ENCODE measurements at regions not wholly inside any gene's neighbourhood (a gene's known extent, or its start where the extent isn't known, plus 50 kb on each side); places are given as distances from the start of the nearest gene placed in this dataset.

GRCh38 chr12:24739106-24739779, 209.7 kb downstream of the BCAT1 start:
- Histone ChIP-seq H3K27ac (no peak overlapping the region), H3K4me1 (no peaks in the 10 kb centered on the region), H3K4me3 (no peak overlapping the region), H3K9me3 (no peaks in the 10 kb centered on the region), H3K4me2 (no peak overlapping the region)
- ChIA-PET CTCF (no interaction called here), POLR2A (no interaction called here)
- FAIRE-seq (no peak), DNase-seq (ENCODE audit: low read depth in 1 of 2, low spot score in 1 of 2) (no peak), ATAC-seq (no peak)
- no peak for TF ChIP-seq CTCF (IDR thresholded peaks at IDR 0.05)
- no peak for TF ChIP-seq CHD4 (IDR thresholded peaks at IDR 0.05; ENCODE audit: borderline replicate concordance)
- no peak for TF ChIP-seq KDM5A (IDR thresholded peaks at IDR 0.05)
- TF ChIP-seq RAD21 (conservative IDR thresholded peaks at IDR 0.05 in 1 of 2, IDR thresholded peaks at IDR 0.05 in 1 of 2): no peak
- WGBS (ENCODE audit: missing lambda C conversion rate): 13% methylated on average over 2 of the region's 2 CpGs

- Histone ChIP-seq H3K4me3 (no peak overlapping the region), H3K9me3 (no peaks in the 10 kb centered on the region), H3K4me2 (no peak overlapping the region), H3K4me1 (no peaks in the 10 kb centered on the region), H3K27ac (no peak overlapping the region)
- CTCF ChIA-PET: no interaction called here
- no peak for ATAC-seq
- POLR2A ChIA-PET: no interaction called here
- FAIRE-seq: no peak
- TF ChIP-seq ATOH8 (CRISPR knock-in tag; IDR thresholded peaks at IDR 0.05; ENCODE audit: low read depth): no peak
- no peak for TF ChIP-seq HEYL (CRISPR knock-in tag; IDR thresholded peaks at IDR 0.05)
- TF ChIP-seq CTCF (IDR thresholded peaks at IDR 0.05): no peak
- no peak for TF ChIP-seq E2F6 (IDR thresholded peaks at IDR 0.05; ENCODE audit: borderline replicate concordance, low read depth)
- no peak for TF ChIP-seq SMC3 (IDR thresholded peaks at IDR 0.05)
- no peak for TF ChIP-seq CBX8 (IDR thresholded peaks at IDR 0.05)
- no peak for TF ChIP-seq PHF8 (IDR thresholded peaks at IDR 0.05; ENCODE audit: borderline replicate concordance, low read depth)
- no peak for TF ChIP-seq MAZ (IDR thresholded peaks at IDR 0.05; ENCODE audit: borderline replicate concordance, low read depth, low read length)
- no peak for TF ChIP-seq TFCP2L1 (CRISPR knock-in tag; IDR thresholded peaks at IDR 0.05)
- no peak for TF ChIP-seq NFE2L2 (conservative IDR thresholded peaks at IDR 0.05; ENCODE audit: low read length)
- no peak for TF ChIP-seq SREBF2 (IDR thresholded peaks at IDR 0.05)
- TF ChIP-seq RAD21 (conservative IDR thresholded peaks at IDR 0.05 in 1 of 2, IDR thresholded peaks at IDR 0.05 in 1 of 2): no peak
- no peak for TF ChIP-seq REST (IDR thresholded peaks at IDR 0.05)
- TF ChIP-seq FOSL2 (IDR thresholded peaks at IDR 0.05): no peak
- no peak for TF ChIP-seq FOSL2 (CRISPR knock-in tag; IDR thresholded peaks at IDR 0.05)
- TF ChIP-seq ESRRA (IDR thresholded peaks at IDR 0.05; ENCODE audit: borderline replicate concordance, low read length): no peak
- no peak for TF ChIP-seq JUN (IDR thresholded peaks at IDR 0.05)
- TF ChIP-seq CHD2 (IDR thresholded peaks at IDR 0.05; ENCODE audit: low read length, partially characterized antibody): no peak
- no peak for TF ChIP-seq EP300 (IDR thresholded peaks at IDR 0.05)
- no peak for TF ChIP-seq MAFK (IDR thresholded peaks at IDR 0.05; ENCODE audit: partially characterized antibody)
- 32% methylated on average over 2 of the region's 2 CpGs for WGBS (ENCODE audit: missing lambda C conversion rate)
- DNase-seq (ENCODE audit: low read depth in 1 of 2, low spot score in 1 of 2): no peak
These were observed 210.5 kb downstream of the BCAT1 start for GRCh38 chr12:24738441-24738840.
